HG02884 (cell line): ENCODE measurements at regions not wholly inside any gene's neighbourhood (a gene's known extent, or its start where the extent isn't known, plus 50 kb on each side); places are given as distances from the start of the nearest gene placed in this dataset.

ENCODE experiments used
- ATAC-seq: cut with Tn5 transposase; IDR thresholded peaks from one replicate; pipeline ENCODE4 v1.9.1; 2021; ENCODE audit warnings: mild to moderate bottlenecking, moderate library complexity; ENCODE audit not compliant: unreplicated experiment

- ATAC-seq = no peak
Observed at GRCh38 chr3:166125179-166125578, 288.0 kb upstream of the BCHE start.

GRCh38 chr3:166123576-166123975 is 286.4 kb upstream of the BCHE start:
- ATAC-seq = no peak

- ATAC-seq = no peak
Observed at GRCh38 chr3:166123088-166123487, 285.9 kb upstream of the BCHE start.

GRCh38 chr3:166118049-166118448 is 280.8 kb upstream of the BCHE start:
- no peak for ATAC-seq

DNA sequence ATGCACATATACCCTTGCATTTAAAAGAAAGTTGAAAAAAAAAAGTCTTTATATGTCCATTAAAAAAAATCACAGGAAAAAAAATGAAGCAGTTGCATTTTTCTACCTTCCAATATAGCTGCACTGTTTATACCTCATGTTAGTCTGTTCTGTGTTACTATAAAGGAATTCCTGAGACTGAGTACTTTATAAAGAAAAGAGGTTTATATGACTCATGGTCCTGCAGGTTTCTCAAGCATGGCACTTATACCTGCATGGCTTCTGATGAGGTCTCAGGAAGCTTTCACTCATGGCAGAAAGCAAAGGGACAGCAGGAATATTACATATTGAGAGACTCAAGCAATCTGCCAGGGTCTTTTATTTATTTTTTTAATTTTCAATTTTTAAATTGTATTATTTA is 277.2 kb upstream of the BCHE start:
- no peak for ATAC-seq

DNA sequence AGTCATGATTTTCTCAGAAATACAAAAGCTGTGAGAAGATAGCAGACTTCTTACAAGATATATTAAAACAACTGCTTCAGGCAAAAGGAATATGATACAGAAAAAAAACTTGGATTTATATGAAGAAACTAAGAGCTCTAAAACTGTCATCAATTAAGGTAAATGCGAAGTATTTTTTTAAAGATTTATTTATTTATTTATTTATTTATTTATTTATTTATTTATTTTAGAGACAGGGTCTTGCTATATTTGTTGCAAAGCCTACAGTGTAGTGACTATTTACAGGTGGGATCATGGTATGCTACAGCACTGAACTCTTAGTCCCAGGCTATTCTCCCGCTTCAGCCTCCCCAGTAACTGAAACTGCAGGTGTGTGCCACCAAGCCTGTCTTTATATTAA is 274.3 kb upstream of the BCHE start:
- no peak for ATAC-seq

GRCh38 chr3:166110102-166110501 is 272.9 kb upstream of the BCHE start:
- no peak for ATAC-seq

GRCh38 chr3:166104938-166105337 is 267.7 kb upstream of the BCHE start:
- no peak for ATAC-seq

- no peak for ATAC-seq
Observed at GRCh38 chr3:166100730-166101129, 263.5 kb upstream of the BCHE start.

GRCh38 chr3:166089575-166089974 is 252.4 kb upstream of the BCHE start:
- ATAC-seq = no peak

- ATAC-seq = no peak
Observed at GRCh38 chr3:166085164-166085856, 248.1 kb upstream of the BCHE start.

DNA sequence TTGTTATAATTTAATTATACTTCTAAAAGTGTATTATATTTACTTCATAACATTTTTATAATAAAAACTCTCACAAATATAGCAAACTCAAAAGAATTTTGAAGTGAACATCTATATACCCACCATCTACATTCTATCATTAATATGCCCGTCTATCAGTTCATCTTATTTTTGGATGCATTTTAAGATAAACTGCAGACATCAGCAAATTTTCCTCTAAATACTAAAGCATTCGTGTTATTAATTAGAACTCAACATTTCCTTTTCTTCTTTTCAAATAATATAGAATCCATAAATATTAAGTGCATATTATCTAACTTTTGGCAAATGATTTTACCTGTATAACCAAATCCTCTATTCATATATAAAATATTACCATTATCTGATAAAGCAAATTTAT is 242.9 kb upstream of the BCHE start:
- no peak for ATAC-seq

GRCh38 chr3:166071831-166072230 is 234.6 kb upstream of the BCHE start:
- ATAC-seq = no peak

- no peak for ATAC-seq
Observed at GRCh38 chr3:166064476-166064875, 227.3 kb upstream of the BCHE start.

GRCh38 chr3:166060789-166061479 is 223.7 kb upstream of the BCHE start:
- no peak for ATAC-seq

GRCh38 chr3:166052440-166052839 is 215.2 kb upstream of the BCHE start:
- no peak for ATAC-seq

- no peak for ATAC-seq
Observed at GRCh38 chr3:166029507-166029906, 192.3 kb upstream of the BCHE start.

GRCh38 chr3:166013073-166013679 is 176.0 kb upstream of the BCHE start:
- no peak for ATAC-seq

DNA sequence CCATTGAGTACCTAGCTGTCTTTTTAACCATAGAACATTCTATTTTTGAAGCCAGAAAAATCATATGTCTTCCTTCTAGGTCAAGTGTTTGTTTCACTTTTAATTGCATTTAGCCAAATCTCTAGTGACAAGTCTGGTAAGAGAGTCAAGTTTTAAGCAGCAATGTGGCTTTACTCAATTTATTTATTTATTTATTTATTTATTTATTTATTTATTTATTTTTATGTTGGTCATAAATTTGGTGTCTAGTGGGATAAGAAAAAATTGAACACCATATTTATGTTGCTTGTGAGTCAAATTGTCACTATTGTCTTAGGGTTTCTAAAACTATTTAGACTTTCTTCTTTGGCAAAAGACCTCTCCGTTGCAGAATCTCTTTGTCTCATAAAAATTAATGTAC is 174.5 kb upstream of the BCHE start:
- ATAC-seq = no peak

- ATAC-seq = no peak
Observed at GRCh38 chr3:166005126-166005525, 167.9 kb upstream of the BCHE start.

- ATAC-seq = no peak
Observed at GRCh38 chr3:165994293-165994692, 157.1 kb upstream of the BCHE start.

DNA sequence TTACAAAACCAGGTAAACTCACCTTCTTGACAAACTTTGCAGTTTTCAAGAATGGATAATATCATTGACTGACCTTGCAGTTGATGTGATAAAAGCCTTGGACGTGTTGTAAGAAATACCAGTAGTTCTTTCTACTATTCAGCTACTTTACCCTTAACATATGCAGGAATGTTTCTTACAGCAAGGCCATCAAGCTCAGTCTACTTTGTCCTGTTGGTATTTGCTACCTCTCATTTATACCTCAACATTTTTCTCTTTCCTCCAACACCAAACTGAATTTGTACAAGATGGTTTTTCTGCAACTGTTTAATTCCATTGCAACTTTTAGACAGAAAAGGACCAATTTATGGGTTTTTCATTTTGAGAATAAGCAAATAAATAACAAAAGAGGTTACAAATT is 147.4 kb upstream of the BCHE start:
- ATAC-seq = no peak
